Choroid plexus epithelial cell (primary cell): ENCODE measurements at regions not wholly inside any gene's neighbourhood (a gene's known extent, or its start where the extent isn't known, plus 50 kb on each side); places are given as distances from the start of the nearest gene placed in this dataset.

Source experiments
- DNase-seq: peaks from one replicate; pipeline ENCODE4 v3.0.0-alpha.2; 2010; ENCODE audit warnings: low read depth
- H3K4me3 ChIP-seq: 2 replicates; pipeline ENCODE4 v1.5.1; 2011; ENCODE audit warnings: low read depth, mild to moderate bottlenecking, control low read depth, low read length, moderate library complexity
- TF ChIP-seq, protein P1 (sequence below): conservative IDR thresholded peaks from 2 replicates; pipeline ENCODE4 v1.5.1; 2011; ENCODE audit warnings: low read depth, mild to moderate bottlenecking, control low read depth, inconsistent platforms, low read length, moderate library complexity

DNA sequence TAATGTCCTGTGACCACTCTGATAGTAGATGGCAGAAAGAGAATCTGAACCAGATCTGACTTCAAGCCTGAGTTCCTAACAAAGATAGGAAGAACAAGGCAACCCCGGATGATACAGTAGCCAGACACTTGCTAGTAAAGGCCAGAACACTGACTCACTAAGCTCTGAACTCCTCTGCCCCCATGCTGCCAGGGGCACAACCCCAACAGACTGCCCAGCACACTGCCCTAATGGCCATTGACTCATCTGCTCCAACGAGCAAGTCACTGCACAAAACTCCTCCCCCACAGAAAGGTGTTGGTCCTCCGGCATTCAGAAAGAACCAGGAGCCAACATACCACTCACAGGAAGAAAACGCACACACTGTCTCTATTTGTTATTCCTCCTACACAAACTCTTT, 179.6 kb upstream of the NUDT4 start:
- no peak overlapping the region for H3K4me3 ChIP-seq
- DNase-seq, result peak; percentile 66
- TF ChIP-seq, protein P1, sequence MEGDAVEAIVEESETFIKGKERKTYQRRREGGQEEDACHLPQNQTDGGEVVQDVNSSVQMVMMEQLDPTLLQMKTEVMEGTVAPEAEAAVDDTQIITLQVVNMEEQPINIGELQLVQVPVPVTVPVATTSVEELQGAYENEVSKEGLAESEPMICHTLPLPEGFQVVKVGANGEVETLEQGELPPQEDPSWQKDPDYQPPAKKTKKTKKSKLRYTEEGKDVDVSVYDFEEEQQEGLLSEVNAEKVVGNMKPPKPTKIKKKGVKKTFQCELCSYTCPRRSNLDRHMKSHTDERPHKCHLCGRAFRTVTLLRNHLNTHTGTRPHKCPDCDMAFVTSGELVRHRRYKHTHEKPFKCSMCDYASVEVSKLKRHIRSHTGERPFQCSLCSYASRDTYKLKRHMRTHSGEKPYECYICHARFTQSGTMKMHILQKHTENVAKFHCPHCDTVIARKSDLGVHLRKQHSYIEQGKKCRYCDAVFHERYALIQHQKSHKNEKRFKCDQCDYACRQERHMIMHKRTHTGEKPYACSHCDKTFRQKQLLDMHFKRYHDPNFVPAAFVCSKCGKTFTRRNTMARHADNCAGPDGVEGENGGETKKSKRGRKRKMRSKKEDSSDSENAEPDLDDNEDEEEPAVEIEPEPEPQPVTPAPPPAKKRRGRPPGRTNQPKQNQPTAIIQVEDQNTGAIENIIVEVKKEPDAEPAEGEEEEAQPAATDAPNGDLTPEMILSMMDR, result no peak

DNA sequence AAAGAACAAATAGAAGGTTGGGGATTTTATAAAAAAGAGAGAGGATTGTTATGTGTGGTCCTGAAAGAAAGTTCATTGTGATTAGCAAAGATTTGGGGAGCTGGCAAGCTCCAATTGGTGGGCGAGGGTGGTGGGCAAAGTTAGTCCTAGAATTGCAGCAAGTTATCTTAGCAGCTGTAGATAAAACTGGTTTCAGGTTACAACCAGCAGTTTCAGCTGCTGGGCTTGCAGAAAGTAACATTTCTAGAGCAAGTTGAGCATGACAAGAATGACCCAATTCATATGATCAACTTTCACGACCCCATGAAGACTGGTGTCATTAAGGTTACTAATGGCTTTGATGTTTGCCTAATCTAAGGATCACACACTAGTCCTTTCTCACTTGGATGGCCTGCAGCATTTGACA, 177.9 kb upstream of the NUDT4 start:
- DNase-seq, result peak; percentile 72
- H3K4me3 ChIP-seq, result no peak overlapping the region
- TF ChIP-seq, protein P1, result no peak

DNA sequence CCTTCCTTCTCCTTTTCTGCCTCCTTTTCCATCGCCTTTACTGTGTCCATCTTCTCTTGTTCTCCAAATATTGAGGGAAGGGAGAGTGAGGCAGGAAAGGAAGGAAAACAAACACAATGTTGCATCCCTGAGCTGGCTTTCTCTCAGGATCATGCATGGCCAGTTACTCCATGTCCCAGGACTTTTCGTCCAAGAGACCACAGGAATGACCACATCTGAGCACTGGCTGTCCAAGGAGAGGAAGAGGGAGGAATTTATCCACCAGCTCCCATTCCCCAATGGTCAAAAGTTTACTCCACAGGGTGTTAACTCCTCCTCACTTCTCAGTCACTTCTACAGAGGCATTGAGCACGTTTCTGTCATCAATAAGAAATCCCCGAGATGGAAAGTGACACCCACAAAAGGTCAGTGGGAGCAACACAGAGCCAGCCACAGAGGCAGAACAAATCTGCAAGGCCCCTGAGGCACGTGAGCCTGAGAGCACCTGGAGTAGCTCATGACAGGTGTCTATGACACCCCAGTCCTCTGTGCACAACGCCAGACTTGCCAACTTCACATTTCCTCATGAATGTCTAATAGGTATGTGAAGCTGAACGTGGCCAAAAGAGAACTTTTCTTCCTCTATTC, 177.3 kb upstream of the NUDT4 start:
- peak; percentile 52 for DNase-seq
- no peak overlapping the region for H3K4me3 ChIP-seq
- TF ChIP-seq, protein P1, result no peak

DNA sequence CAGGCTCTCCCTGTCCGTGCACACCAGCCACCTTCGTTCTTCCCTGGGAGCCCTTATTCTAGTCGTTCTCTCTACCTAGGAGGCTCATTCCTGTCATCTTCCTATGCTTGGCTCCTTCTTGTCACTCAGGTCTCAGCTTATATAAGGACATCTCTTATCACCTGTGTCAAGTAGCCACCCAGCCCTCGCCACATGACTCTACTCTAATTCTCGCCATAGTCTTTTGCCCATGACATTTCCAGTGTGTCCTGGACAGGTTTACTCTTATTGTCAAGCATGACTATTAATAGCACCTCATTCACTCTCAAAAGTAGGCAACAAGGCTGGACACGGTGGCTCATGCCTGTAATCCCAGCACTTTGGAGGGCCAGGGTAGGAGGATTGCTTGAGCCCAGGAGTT, 175.7 kb upstream of the NUDT4 start:
- no peak for DNase-seq
- no peak overlapping the region for H3K4me3 ChIP-seq
- TF ChIP-seq, protein P1, result no peak

DNA sequence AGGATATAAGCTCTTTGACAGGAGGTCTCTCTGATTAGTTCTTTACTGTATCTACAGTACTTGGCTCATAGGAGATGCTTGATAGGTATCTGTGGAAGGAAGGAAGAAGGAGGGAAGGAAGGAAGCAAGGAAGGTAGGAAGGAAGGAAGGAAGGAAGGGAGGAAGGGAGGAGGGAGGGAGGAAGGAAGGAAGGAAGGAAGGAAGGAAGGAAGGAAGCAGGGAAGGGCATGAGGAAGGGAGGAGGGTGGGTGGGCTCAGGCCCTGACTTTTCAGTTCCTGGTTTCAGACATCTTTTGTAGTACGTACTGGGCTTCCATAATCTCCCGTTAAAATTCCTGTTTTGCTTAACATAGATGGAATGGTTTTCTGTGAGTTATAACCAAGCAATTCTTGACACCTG, 175.0 kb upstream of the NUDT4 start:
- TF ChIP-seq, protein P1, result no peak
- H3K4me3 ChIP-seq, result no peak overlapping the region
- DNase-seq, result no peak

DNA sequence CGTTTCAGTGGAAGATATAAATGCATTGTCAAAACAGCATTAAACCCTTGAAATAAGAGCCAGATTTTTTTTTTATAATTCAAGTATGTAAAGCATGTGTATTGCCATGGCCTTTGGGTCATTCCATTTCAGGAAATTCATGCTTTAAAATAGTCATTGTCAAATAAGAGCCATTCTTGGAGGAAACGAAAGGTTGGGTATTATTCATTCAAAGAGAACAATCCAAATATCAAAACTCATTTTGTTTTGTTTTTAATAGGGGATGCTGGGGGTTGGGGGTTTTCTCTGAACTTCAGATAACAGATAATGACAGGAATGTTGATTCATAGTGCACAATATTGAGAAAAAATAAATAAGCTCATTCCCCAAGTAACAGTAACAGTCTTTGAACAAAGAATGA, 174.4 kb upstream of the NUDT4 start:
- peak; percentile 49 for DNase-seq
- TF ChIP-seq, protein P1, result no peak
- H3K4me3 ChIP-seq, result no peak overlapping the region

DNA sequence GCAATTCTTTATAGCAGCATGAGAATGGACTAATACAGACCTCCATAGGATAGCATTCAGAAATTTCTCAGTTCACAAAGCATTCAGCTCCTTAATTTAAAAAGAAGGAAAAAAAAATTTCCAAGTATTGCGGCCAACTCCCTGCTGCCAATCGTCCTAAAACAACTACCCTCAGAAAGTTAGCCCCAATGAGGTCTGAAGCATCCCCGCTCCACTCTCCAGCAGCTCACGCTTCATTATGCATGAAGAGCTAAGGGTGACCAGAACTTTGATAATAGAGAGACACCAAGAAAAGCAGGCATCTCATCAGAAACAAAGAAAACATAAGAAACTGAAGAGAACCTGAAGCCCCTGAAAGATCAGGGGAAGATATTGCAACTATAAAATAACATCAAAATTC, 172.8 kb upstream of the NUDT4 start:
- no peak for DNase-seq
- no peak overlapping the region for H3K4me3 ChIP-seq
- TF ChIP-seq, protein P1, result no peak
